Neural cell (in vitro differentiated cells): ENCODE measurements at regions not wholly inside any gene's neighbourhood (a gene's known extent, or its start where the extent isn't known, plus 50 kb on each side); places are given as distances from the start of the nearest gene placed in this dataset.

Experiments
- EP300 ChIP-seq: fragments of 450-650 bp; conservative IDR thresholded peaks from 2 replicates; pipeline ENCODE4 v1.6.1; 2014; ENCODE audit warnings: antibody characterized with exemption, mild to moderate bottlenecking, moderate library complexity; ENCODE audit not compliant: poor library complexity, severe bottlenecking
- RAD21 ChIP-seq: fragments of 450-650 bp; conservative IDR thresholded peaks from 2 replicates; pipeline ENCODE4 v1.6.1; 2014; ENCODE audit warnings: antibody characterized with exemption, mild to moderate bottlenecking, moderate library complexity
- TAF1 ChIP-seq: IDR thresholded peaks from 2 replicates; pipeline ENCODE4 v1.6.1; 2012; ENCODE audit warnings: low read depth
- TF ChIP-seq, protein P1 (sequence below): fragments of 450-650 bp; IDR thresholded peaks from 2 replicates; pipeline ENCODE4 v1.5.1; 2014; ENCODE audit warnings: antibody characterized with exemption, mild to moderate bottlenecking, moderate library complexity; ENCODE audit not compliant: poor library complexity, severe bottlenecking

DNA sequence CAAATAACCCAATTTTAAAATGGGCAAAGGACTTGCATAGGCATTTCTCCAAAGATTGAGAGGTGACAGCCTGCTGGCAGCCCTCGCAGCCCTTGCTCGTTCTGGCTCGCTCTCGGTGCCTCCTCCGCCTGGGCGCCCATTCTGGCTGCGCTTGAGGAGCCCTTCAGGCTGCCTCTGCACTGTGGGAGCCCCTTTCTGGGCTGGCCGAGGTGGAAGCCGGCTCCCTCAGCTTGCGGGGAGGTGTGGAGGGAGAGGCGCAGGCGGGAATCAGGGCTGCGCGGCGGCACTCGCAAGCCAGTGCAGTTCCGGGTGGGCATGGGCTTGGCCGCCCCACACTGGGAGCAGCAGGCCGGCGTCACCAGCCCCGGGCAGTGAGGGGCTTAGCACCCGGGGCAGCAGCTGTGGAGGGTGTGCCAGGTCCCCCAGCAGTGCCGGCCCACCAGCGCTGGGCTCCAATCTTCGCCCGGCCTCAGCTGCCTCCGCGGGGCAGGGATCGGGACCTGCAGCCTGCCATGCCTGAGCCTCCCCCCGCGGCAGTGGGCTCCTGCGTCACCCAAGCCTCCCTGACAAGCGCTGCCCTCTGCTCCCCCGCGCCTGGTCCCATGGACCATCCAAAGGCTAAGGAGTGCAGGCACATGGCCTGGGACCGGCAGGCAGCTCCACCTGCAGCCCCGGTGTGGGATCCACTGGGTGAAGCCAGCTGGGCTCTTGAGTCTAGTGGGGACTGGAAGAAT, 54.0 kb upstream of the GALNT17 start:
- TF ChIP-seq, protein P1, sequence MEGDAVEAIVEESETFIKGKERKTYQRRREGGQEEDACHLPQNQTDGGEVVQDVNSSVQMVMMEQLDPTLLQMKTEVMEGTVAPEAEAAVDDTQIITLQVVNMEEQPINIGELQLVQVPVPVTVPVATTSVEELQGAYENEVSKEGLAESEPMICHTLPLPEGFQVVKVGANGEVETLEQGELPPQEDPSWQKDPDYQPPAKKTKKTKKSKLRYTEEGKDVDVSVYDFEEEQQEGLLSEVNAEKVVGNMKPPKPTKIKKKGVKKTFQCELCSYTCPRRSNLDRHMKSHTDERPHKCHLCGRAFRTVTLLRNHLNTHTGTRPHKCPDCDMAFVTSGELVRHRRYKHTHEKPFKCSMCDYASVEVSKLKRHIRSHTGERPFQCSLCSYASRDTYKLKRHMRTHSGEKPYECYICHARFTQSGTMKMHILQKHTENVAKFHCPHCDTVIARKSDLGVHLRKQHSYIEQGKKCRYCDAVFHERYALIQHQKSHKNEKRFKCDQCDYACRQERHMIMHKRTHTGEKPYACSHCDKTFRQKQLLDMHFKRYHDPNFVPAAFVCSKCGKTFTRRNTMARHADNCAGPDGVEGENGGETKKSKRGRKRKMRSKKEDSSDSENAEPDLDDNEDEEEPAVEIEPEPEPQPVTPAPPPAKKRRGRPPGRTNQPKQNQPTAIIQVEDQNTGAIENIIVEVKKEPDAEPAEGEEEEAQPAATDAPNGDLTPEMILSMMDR: no peak
- TF ChIP-seq EP300 (no peak), TAF1 (no peak), RAD21 (no peak)
